HCT116 (cell line): ENCODE measurements at regions not wholly inside any gene's neighbourhood (a gene's known extent, or its start where the extent isn't known, plus 50 kb on each side); places are given as distances from the start of the nearest gene placed in this dataset.

ENCODE experiments used
- ATAC-seq: fragments of 200-7000 bp; cut with Tn5 transposase; 2 replicates; pipeline ENCODE4 v1.9.1; 2020; ENCODE audit warnings: mild to moderate bottlenecking, moderate library complexity
- BruUV-seq: library from RNA; stranded (reverse); fragments of 400-500 nt; replicated peaks from 2 replicates; lab custom pipeline; 2021; lab: Mats Ljungman, UMichigan
- CTCF ChIA-PET: fragments of 300-600 bp; sonication (Branson Sonifier 250); formaldehyde crosslinking; loops from one replicate; lab custom pipeline; 2021; ENCODE audit warnings: antibody characterized with exemption; lab: Charles Lee
- POLR2A ChIA-PET: fragments of 300-600, 350-600 bp; sonication (Branson Sonifier 250); formaldehyde crosslinking; loops from one replicate; lab custom pipeline; 2021; ENCODE audit warnings: antibody characterized with exemption; lab: Charles Lee
- RAD21 ChIA-PET, 2 experiments: fragments of 300-600 bp; sonication (Branson Sonifier 250); formaldehyde crosslinking; loops; one replicate each; lab custom pipeline; 2023; ENCODE audit warnings: low total read pairs in 2 of 2; ENCODE audit not compliant: uncharacterized antibody in 2 of 2, unreplicated experiment in 2 of 2, low non-redundant PET in 1 of 2; lab: Charles Lee
- DNase-seq: peaks from one replicate; pipeline ENCODE4 v3.0.0-alpha.2; 2010; ENCODE audit warnings: low read depth, low spot score
- H2AFZ ChIP-seq: fragments of 200-600 bp; shearing (Covaris generic), sonication (generic); 2 replicates; pipeline ENCODE4 v1.6.1; 2017; ENCODE audit warnings: low read depth, mixed run types, mixed read lengths, antibody characterized with exemption, low read length; ENCODE audit not compliant: poor library complexity, severe bottlenecking
- H3K27ac ChIP-seq: 2 replicates; pipeline ENCODE4 v1.5.1; 2012; ENCODE audit warnings: low read depth, low read length
- H3K27me3 ChIP-seq: fragments of 200-600 bp; sonication (generic); 2 replicates; pipeline ENCODE4 v1.6.1; 2016; ENCODE audit warnings: mixed run types, low read length, mixed read lengths; ENCODE audit not compliant: insufficient read depth
- H3K36me3 ChIP-seq, 2 experiments: fragments of 200-500 bp in 1 of 2; fragments of 200-600 bp in 1 of 2; sonication (Bioruptor generic) in 1 of 2; sonication (generic) in 1 of 2; 2 replicates each; pipeline versions ENCODE4 v1.5.1 to v1.6.1; 2014 to 2016; ENCODE audit warnings: low read length in 2 of 2, inconsistent platforms in 1 of 2, mixed read lengths in 1 of 2, mixed run types in 1 of 2; ENCODE audit not compliant: insufficient read depth in 2 of 2, control insufficient read depth in 1 of 2
- H3K4me1 ChIP-seq, 2 experiments: fragments of 200-600 bp in 1 of 2; sonication (generic) in 1 of 2; 2 replicates each; pipeline versions ENCODE4 v1.5.1 to v1.6.1; 2012 to 2017; ENCODE audit warnings: low read length in 2 of 2, inconsistent platforms in 1 of 2, mild to moderate bottlenecking in 1 of 2, mixed read lengths in 1 of 2, mixed run types in 1 of 2, moderate library complexity in 1 of 2; ENCODE audit not compliant: insufficient read depth in 2 of 2, control insufficient read depth in 1 of 2
- H3K4me2 ChIP-seq: fragments of 200-600 bp; sonication (generic); 2 replicates; pipeline ENCODE4 v1.6.1; 2017; ENCODE audit warnings: mixed run types, low read length, mixed read lengths
- H3K4me3 ChIP-seq, 2 experiments: fragments of 200-600 bp in 1 of 2; sonication (generic) in 1 of 2; replicated peaks in 1 of 2; 2 replicates each; pipeline ENCODE4 v1.5.1; 2011 to 2016; ENCODE audit warnings: low read length in 2 of 2, control low read depth in 1 of 2, low read depth in 1 of 2, mild to moderate bottlenecking in 1 of 2, mixed read lengths in 1 of 2, mixed run types in 1 of 2
- H3K79me2 ChIP-seq: fragments of 200-600 bp; sonication (generic); 2 replicates; pipeline ENCODE4 v1.6.1; 2017; ENCODE audit warnings: mild to moderate bottlenecking, mixed run types, low read length, moderate library complexity, mixed read lengths; ENCODE audit not compliant: insufficient read depth
- H3K9ac ChIP-seq: fragments of 200-600 bp; sonication (generic); 2 replicates; pipeline ENCODE4 v1.6.1; 2016; ENCODE audit warnings: low read length, mixed read lengths
- H3K9me2 ChIP-seq: fragments of 200-600 bp; sonication (generic), shearing (Covaris generic); 2 replicates; pipeline ENCODE4 v1.6.1; 2017; ENCODE audit warnings: mixed run types, mild to moderate bottlenecking, moderate library complexity; ENCODE audit not compliant: insufficient read depth
- H3K9me3 ChIP-seq, 2 experiments: fragments of 200-500 bp in 1 of 2; fragments of 200-600 bp in 1 of 2; sonication (Bioruptor generic) in 1 of 2; sonication (generic) in 1 of 2; 2 replicates each; pipeline ENCODE4 v1.6.1; 2014 to 2017; ENCODE audit warnings: low read length in 2 of 2, mixed read lengths in 2 of 2, inconsistent platforms in 1 of 2, low read depth in 1 of 2, mild to moderate bottlenecking in 1 of 2, mixed run types in 1 of 2, moderate library complexity in 1 of 2; ENCODE audit not compliant: control insufficient read depth in 1 of 2, insufficient read depth in 1 of 2
- H4K20me1 ChIP-seq: fragments of 200-600 bp; sonication (generic), shearing (Covaris generic); 2 replicates; pipeline ENCODE4 v1.6.1; 2017; ENCODE audit warnings: mixed run types, mild to moderate bottlenecking, moderate library complexity; ENCODE audit not compliant: insufficient read depth
- CBX3 ChIP-seq: IDR thresholded peaks from 2 replicates; pipeline ENCODE4 v1.6.1; 2012; ENCODE audit warnings: low read depth
- CEBPB ChIP-seq: IDR thresholded peaks from 2 replicates; pipeline ENCODE4 v1.6.1; 2012; ENCODE audit warnings: low read depth
- EGR1 ChIP-seq: IDR thresholded peaks from 2 replicates; pipeline ENCODE4 v1.6.1; 2012; ENCODE audit warnings: low read depth
- ELF1 ChIP-seq: IDR thresholded peaks from 2 replicates; pipeline ENCODE4 v1.6.1; 2012; ENCODE audit warnings: low read depth, borderline replicate concordance
- EZH2 ChIP-seq: fragments of 200-600 bp; sonication (generic); IDR thresholded peaks from 2 replicates; pipeline ENCODE4 v1.6.1; 2017; ENCODE audit warnings: antibody characterized with exemption, mixed run types
- EZH2phosphoT487 ChIP-seq: fragments of 200-600 bp; IDR thresholded peaks from 2 replicates; pipeline ENCODE4 v1.6.1; 2018; ENCODE audit warnings: antibody characterized with exemption, borderline replicate concordance
- FOSL1 ChIP-seq: IDR thresholded peaks from 2 replicates; pipeline ENCODE4 v1.6.1; 2012; ENCODE audit warnings: low read depth
- JUND ChIP-seq: IDR thresholded peaks from 2 replicates; pipeline ENCODE4 v1.6.1; 2012
- POLR2A ChIP-seq: IDR thresholded peaks from 2 replicates; pipeline ENCODE4 v1.7.0; 2011; ENCODE audit warnings: borderline replicate concordance; ENCODE audit not compliant: insufficient read depth, insufficient read length; ENCODE audit errors: extremely low read depth
- POLR2AphosphoS5 ChIP-seq: IDR thresholded peaks from 2 replicates; pipeline ENCODE4 v1.6.1; 2011; ENCODE audit warnings: mild to moderate bottlenecking, low read depth, low read length, moderate library complexity
- RAD21 ChIP-seq: IDR thresholded peaks from 2 replicates; pipeline ENCODE4 v1.6.1; 2012; ENCODE audit warnings: low read depth, mild to moderate bottlenecking
- SIN3A ChIP-seq: IDR thresholded peaks from 2 replicates; pipeline ENCODE4 v1.6.1; 2012; ENCODE audit warnings: low read depth
- SP1 ChIP-seq: IDR thresholded peaks from 2 replicates; pipeline ENCODE4 v1.6.1; 2012; ENCODE audit warnings: low read depth
- TCF7L2 ChIP-seq: IDR thresholded peaks from 2 replicates; pipeline ENCODE4 v1.7.0; 2011; ENCODE audit warnings: borderline replicate concordance, inconsistent platforms; ENCODE audit not compliant: insufficient read depth, insufficient read length; ENCODE audit errors: extremely low read depth
- YY1 ChIP-seq: IDR thresholded peaks from 2 replicates; pipeline ENCODE4 v1.6.1; 2011; ENCODE audit warnings: low read length, low read depth, moderate library complexity, mild to moderate bottlenecking; ENCODE audit not compliant: insufficient replicate concordance; ENCODE audit errors: extremely low read depth
- ZFX ChIP-seq: fragments of 450-650 bp; IDR thresholded peaks from 2 replicates; pipeline ENCODE4 v1.6.1; 2017
- ZNF274 ChIP-seq: fragments of 200-500 bp; sonication (Bioruptor generic); IDR thresholded peaks from 2 replicates; pipeline ENCODE4 v1.6.1; 2014; ENCODE audit warnings: mild to moderate bottlenecking, low read depth, low read length, inconsistent platforms
- intact Hi-C: fragments of 100-400 bp; cut with micrococcal nuclease; formaldehyde crosslinking; loops from 2 replicates; pipeline ENCODE4 v1.10.0; 2022
- TF ChIP-seq, protein P1 (sequence below): IDR thresholded peaks from 2 replicates; pipeline ENCODE4 v1.6.1; 2012
- TF ChIP-seq, protein P2 (sequence below): IDR thresholded peaks from 2 replicates; pipeline ENCODE4 v1.6.1; 2012; ENCODE audit warnings: low read depth
- TF ChIP-seq, protein P3 (sequence below): IDR thresholded peaks from 2 replicates; pipeline ENCODE4 v1.6.1; 2012

DNA sequence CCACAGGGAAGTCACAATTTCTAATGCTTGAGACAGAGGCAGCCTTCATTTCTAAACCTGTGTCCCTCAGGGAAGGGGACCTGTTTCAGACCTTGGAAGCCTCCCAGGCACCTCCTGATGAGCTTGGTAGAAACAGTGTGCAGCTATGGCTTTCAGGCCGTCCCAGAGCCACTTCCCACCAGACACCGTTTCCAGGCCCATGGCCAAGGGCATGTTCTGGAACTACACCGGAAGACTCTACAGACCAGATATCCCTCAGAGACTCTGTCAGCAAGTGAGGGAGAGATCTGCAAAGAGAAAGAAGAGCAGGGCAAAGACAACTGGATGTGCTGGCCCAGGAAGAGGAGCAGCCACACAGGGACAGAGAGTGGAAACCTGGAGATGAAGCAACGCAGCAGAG, 82.2 kb upstream of the HSPA9 start:
- no TSS peak for BruUV-seq
- no peak for TF ChIP-seq EZH2phosphoT487
- no peak for TF ChIP-seq SIN3A
- no peak for TF ChIP-seq RAD21
- TF ChIP-seq POLR2AphosphoS5, result no peak
- no peak for TF ChIP-seq ZNF274
- TF ChIP-seq FOSL1, result no peak
- TF ChIP-seq, all 23 proteins: peak for 0
- ChIA-PET CTCF (no interaction called here), RAD21 (no interaction called here), POLR2A (no interaction called here)
- Histone ChIP-seq H3K79me2 (no peaks in the 10 kb centered on the region), H2AFZ (no peak overlapping the region), H3K36me3 (no peaks in the 10 kb centered on the region), H4K20me1 (no peaks in the 10 kb centered on the region), H3K27ac (no peak overlapping the region), H3K9ac (no peak overlapping the region), H3K9me2 (no peaks in the 10 kb centered on the region), H3K4me2 (no peak overlapping the region), H3K27me3 (no peaks in the 10 kb centered on the region), H3K4me1 (peaks cover 5 to 7% of the 10 kb centered on the region in 2 experiments; a peak in 2 of 4 replicates), H3K4me3 (no peak overlapping the region), H3K9me3 (no peaks in the 10 kb centered on the region)
- DNase-seq (no peak), ATAC-seq (no peak)
- intact Hi-C loops, result no loop called here

DNA sequence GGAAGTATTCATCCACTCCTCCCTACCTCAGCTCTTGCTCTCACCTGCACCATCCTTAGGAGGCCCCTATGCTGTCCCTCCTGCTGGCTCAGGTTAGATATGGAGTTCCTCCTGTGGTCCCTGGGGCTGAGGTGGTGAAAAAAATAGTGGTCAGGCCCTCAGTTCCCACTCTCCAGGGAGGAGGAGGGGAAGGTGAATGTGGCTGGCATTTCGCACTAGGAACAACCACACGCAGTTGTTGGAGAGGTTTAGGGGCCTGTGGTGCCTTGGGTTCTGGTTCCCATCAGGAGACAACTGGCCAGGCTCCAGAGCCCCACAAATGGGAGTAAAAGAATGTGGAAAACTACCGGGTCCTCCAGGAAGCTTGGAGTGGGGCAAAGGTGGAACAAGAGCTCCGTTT, 81.7 kb upstream of the HSPA9 start:
- BruUV-seq, result no TSS peak
- ChIA-PET RAD21 (no interaction called here), POLR2A (no interaction called here), CTCF (no interaction called here)
- no peak overlapping the region for H3K9ac ChIP-seq
- H3K4me1 ChIP-seq, result peaks cover 5 to 7% of the 10 kb centered on the region in 2 experiments; a peak in 2 of 4 replicates
- H2AFZ ChIP-seq, result no peak overlapping the region
- H3K27ac ChIP-seq, result no peak overlapping the region
- no peaks in the 10 kb centered on the region for H3K27me3 ChIP-seq
- H3K4me2 ChIP-seq, result no peak overlapping the region
- no peak overlapping the region for H3K4me3 ChIP-seq
- no peak for ATAC-seq
- DNase-seq, result no peak
- H3K36me3 ChIP-seq, result no peaks in the 10 kb centered on the region
- intact Hi-C loops, result no loop called here
- no peaks in the 10 kb centered on the region for H3K79me2 ChIP-seq
- no peaks in the 10 kb centered on the region for H4K20me1 ChIP-seq
- no peaks in the 10 kb centered on the region for H3K9me3 ChIP-seq
- H3K9me2 ChIP-seq, result no peaks in the 10 kb centered on the region
- TF ChIP-seq POLR2A, result no peak
- TF ChIP-seq TCF7L2, result no peak
- no peak for TF ChIP-seq EGR1
- no peak for TF ChIP-seq YY1
- TF ChIP-seq SP1, result no peak
- TF ChIP-seq RAD21, result no peak
- TF ChIP-seq ELF1, result no peak
- TF ChIP-seq EZH2phosphoT487, result no peak
- no peak for TF ChIP-seq ZNF274
- no peak for TF ChIP-seq ZFX
- no peak for TF ChIP-seq SIN3A
- no peak for TF ChIP-seq POLR2AphosphoS5
- TF ChIP-seq, protein P1, sequence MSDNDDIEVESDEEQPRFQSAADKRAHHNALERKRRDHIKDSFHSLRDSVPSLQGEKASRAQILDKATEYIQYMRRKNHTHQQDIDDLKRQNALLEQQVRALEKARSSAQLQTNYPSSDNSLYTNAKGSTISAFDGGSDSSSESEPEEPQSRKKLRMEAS, result no peak
- TF ChIP-seq, protein P2, sequence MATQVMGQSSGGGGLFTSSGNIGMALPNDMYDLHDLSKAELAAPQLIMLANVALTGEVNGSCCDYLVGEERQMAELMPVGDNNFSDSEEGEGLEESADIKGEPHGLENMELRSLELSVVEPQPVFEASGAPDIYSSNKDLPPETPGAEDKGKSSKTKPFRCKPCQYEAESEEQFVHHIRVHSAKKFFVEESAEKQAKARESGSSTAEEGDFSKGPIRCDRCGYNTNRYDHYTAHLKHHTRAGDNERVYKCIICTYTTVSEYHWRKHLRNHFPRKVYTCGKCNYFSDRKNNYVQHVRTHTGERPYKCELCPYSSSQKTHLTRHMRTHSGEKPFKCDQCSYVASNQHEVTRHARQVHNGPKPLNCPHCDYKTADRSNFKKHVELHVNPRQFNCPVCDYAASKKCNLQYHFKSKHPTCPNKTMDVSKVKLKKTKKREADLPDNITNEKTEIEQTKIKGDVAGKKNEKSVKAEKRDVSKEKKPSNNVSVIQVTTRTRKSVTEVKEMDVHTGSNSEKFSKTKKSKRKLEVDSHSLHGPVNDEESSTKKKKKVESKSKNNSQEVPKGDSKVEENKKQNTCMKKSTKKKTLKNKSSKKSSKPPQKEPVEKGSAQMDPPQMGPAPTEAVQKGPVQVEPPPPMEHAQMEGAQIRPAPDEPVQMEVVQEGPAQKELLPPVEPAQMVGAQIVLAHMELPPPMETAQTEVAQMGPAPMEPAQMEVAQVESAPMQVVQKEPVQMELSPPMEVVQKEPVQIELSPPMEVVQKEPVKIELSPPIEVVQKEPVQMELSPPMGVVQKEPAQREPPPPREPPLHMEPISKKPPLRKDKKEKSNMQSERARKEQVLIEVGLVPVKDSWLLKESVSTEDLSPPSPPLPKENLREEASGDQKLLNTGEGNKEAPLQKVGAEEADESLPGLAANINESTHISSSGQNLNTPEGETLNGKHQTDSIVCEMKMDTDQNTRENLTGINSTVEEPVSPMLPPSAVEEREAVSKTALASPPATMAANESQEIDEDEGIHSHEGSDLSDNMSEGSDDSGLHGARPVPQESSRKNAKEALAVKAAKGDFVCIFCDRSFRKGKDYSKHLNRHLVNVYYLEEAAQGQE, result no peak
- no peak for TF ChIP-seq EZH2
- TF ChIP-seq, protein P3, sequence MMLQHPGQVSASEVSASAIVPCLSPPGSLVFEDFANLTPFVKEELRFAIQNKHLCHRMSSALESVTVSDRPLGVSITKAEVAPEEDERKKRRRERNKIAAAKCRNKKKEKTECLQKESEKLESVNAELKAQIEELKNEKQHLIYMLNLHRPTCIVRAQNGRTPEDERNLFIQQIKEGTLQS, result no peak
- no peak for TF ChIP-seq JUND
- no peak for TF ChIP-seq CBX3
- TF ChIP-seq CEBPB, result no peak
